SK-N-SH treated with all-trans-retinoic acid at 6 μM for 48 hours (cell line): ENCODE measurements at regions not wholly inside any gene's neighbourhood (a gene's known extent, or its start where the extent isn't known, plus 50 kb on each side); places are given as distances from the start of the nearest gene placed in this dataset.

ENCODE experiments used
- CSDC2 ChIP-seq: fragments of 250-450 bp; sonication (Bioruptor Pico); IDR thresholded peaks from 2 replicates; pipeline ENCODE4 v1.5.0; 2020; ENCODE audit warnings: mild to moderate bottlenecking, moderate library complexity
- CSRNP3 ChIP-seq: fragments of 250-450 bp; sonication (Bioruptor Pico); IDR thresholded peaks from 2 replicates; pipeline ENCODE4 v1.5.1; 2021; ENCODE audit warnings: mild to moderate bottlenecking, moderate library complexity
- TCF4 ChIP-seq: fragments of 250-450 bp; sonication (Bioruptor Pico); IDR thresholded peaks from 2 replicates; pipeline ENCODE4 v1.8.0; 2021; ENCODE audit warnings: mild to moderate bottlenecking, moderate library complexity, borderline replicate concordance

- TF ChIP-seq TCF4 (CRISPR knock-in tag) (no peak), CSDC2 (CRISPR knock-in tag) (no peak), CSRNP3 (CRISPR knock-in tag) (no peak)
Observed at GRCh38 chr12:128008341-128008740, 258.6 kb upstream of the TMEM132C start.
